GM23338 (cell line): ENCODE measurements at regions not wholly inside any gene's neighbourhood (a gene's known extent, or its start where the extent isn't known, plus 50 kb on each side); places are given as distances from the start of the nearest gene placed in this dataset.

ENCODE experiments used
- ATAC-seq: fragments of 200-7000 bp; cut with Tn5 transposase; 3 replicates; pipeline ENCODE4 v1.9.1; 2020
- DNase-seq: peaks from one replicate; pipeline ENCODE4 v3.0.0-alpha.2; 2015; ENCODE audit warnings: low spot score
- H2AFZ ChIP-seq: fragments of 200-600 bp; sonication (generic); 2 replicates; pipeline ENCODE4 v1.8.0; 2016; ENCODE audit warnings: antibody characterized with exemption, mild to moderate bottlenecking, moderate library complexity
- H3F3A ChIP-seq: fragments of 200-600 bp; sonication (generic); replicated peaks from 2 replicates; pipeline ENCODE4 v1.8.0; 2017; ENCODE audit warnings: antibody characterized with exemption, mixed run types, low read depth
- H3K27ac ChIP-seq: fragments of 200-600 bp; sonication (generic); 2 replicates; pipeline ENCODE4 v1.6.1; 2016; ENCODE audit warnings: low read depth
- H3K27me3 ChIP-seq: fragments of 200-600 bp; sonication (generic); 2 replicates; pipeline ENCODE4 v1.8.0; 2016; ENCODE audit warnings: mild to moderate bottlenecking, mixed run types, moderate library complexity; ENCODE audit not compliant: insufficient read depth
- H3K36me3 ChIP-seq: fragments of 200-600 bp; sonication (generic); 2 replicates; pipeline ENCODE4 v1.8.0; 2016; ENCODE audit warnings: mild to moderate bottlenecking; ENCODE audit not compliant: insufficient read depth
- H3K4me1 ChIP-seq: fragments of 200-600 bp; sonication (generic); 2 replicates; pipeline ENCODE4 v1.8.0; 2016; ENCODE audit warnings: mild to moderate bottlenecking, moderate library complexity; ENCODE audit not compliant: insufficient read depth
- H3K4me2 ChIP-seq: fragments of 200-600 bp; sonication (generic); 2 replicates; pipeline ENCODE4 v1.7.1; 2017; ENCODE audit warnings: mixed run types
- H3K4me3 ChIP-seq: fragments of 200-600 bp; sonication (generic); 2 replicates; pipeline ENCODE4 v1.6.1; 2016; ENCODE audit warnings: mixed run types
- H3K79me2 ChIP-seq: fragments of 200-600 bp; sonication (generic); replicated peaks from 2 replicates; pipeline ENCODE4 v1.8.0; 2017; ENCODE audit warnings: mild to moderate bottlenecking; ENCODE audit not compliant: insufficient read depth
- H3K9me2 ChIP-seq: fragments of 200-600 bp; sonication (generic); 2 replicates; pipeline ENCODE4 v1.8.0; 2017; ENCODE audit not compliant: insufficient read depth
- H4K20me1 ChIP-seq: fragments of 200-600 bp; sonication (generic); replicated peaks from 2 replicates; pipeline ENCODE4 v1.8.0; 2017; ENCODE audit warnings: mild to moderate bottlenecking; ENCODE audit not compliant: insufficient read depth
- H3K27ac Mint-ChIP-seq: 2 replicates; pipeline ENCODE4 v1.8.0; 2020; ENCODE audit warnings: inconsistent platforms, mild to moderate bottlenecking, moderate library complexity, mixed read lengths
- H3K27me3 Mint-ChIP-seq: 3 replicates; pipeline ENCODE4 v1.8.0; 2022; ENCODE audit warnings: low read depth, mild to moderate bottlenecking, moderate library complexity, mixed read lengths, inconsistent platforms; ENCODE audit not compliant: insufficient read depth, poor library complexity
- H3K36me3 Mint-ChIP-seq: 3 replicates; pipeline ENCODE4 v1.8.0; 2021; ENCODE audit warnings: low read depth, mild to moderate bottlenecking, inconsistent platforms, moderate library complexity, mixed read lengths
- H3K4me1 Mint-ChIP-seq: 3 replicates; pipeline ENCODE4 v1.8.0; 2020; ENCODE audit warnings: mild to moderate bottlenecking, inconsistent platforms, mixed read lengths
- H3K4me3 Mint-ChIP-seq: 3 replicates; pipeline ENCODE4 v1.8.0; 2021; ENCODE audit warnings: moderate library complexity, mild to moderate bottlenecking, inconsistent platforms, mixed read lengths
- H3K9me3 Mint-ChIP-seq: 3 replicates; pipeline ENCODE4 v1.8.0; 2020; ENCODE audit warnings: moderate library complexity, mild to moderate bottlenecking, inconsistent platforms, mixed read lengths
- POLR2AphosphoS5 ChIP-seq: IDR thresholded peaks from 2 replicates; pipeline ENCODE4 v1.6.1; 2016; ENCODE audit warnings: antibody characterized with exemption, low read depth
- REST ChIP-seq: IDR thresholded peaks from one replicate; pipeline ENCODE4 v1.6.1; 2018; ENCODE audit warnings: antibody characterized with exemption; ENCODE audit not compliant: unreplicated experiment
- STAT1 ChIP-seq: IDR thresholded peaks from one replicate; pipeline ENCODE4 v1.6.1; 2016; ENCODE audit warnings: antibody characterized with exemption; ENCODE audit not compliant: unreplicated experiment
- ZNF462 ChIP-seq: fragments of 250-450 bp; sonication (Bioruptor Pico); IDR thresholded peaks from 2 replicates; pipeline ENCODE4 v1.5.0; 2020; ENCODE audit warnings: mild to moderate bottlenecking, moderate library complexity

DNA sequence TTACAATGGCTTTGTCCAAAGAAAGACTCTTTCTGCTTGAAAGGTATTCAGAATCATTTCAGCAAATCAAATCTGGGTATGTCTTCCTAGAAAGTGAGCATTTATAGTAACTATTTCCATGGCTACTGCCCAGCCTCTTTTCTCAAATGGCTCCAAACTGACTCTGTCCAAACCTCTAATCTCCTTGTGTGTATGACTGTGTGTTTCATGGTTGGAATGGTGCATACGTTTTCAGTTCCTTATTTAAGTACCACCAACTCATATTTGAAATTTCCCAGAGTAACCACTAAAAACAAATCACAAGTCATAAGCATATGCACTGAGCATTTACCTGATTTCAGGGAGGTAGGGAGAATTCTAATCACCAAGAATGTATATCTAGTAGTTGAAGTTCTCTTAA lies 106.0 kb downstream of the TMEM144 start:
- ATAC-seq (no peak), DNase-seq (no peak)
- H3K4me1 ChIP-seq: no peaks in the 10 kb centered on the region
- no peak overlapping the region for H3K4me3 Mint-ChIP-seq
- no peaks in the 10 kb centered on the region for H3K36me3 ChIP-seq
- no peak overlapping the region for H2AFZ ChIP-seq
- H4K20me1 ChIP-seq: no peaks in the 10 kb centered on the region
- H3K27ac ChIP-seq: no peak overlapping the region
- TF ChIP-seq REST (no peak), STAT1 (no peak), ZNF462 (CRISPR knock-in tag) (no peak), POLR2AphosphoS5 (no peak)
- no peaks in the 10 kb centered on the region for H3F3A ChIP-seq
- no peak overlapping the region for H3K4me2 ChIP-seq
- H3K27me3 ChIP-seq: no peaks in the 10 kb centered on the region
- peaks cover 8% of the 10 kb centered on the region; the same call in 2 of the 3 replicates for H3K9me3 Mint-ChIP-seq
- H3K27ac Mint-ChIP-seq: no peak overlapping the region
- H3K36me3 Mint-ChIP-seq: no peaks in the 10 kb centered on the region
- no peaks in the 10 kb centered on the region for H3K27me3 Mint-ChIP-seq
- no peaks in the 10 kb centered on the region for H3K4me1 Mint-ChIP-seq
- no peak overlapping the region for H3K4me3 ChIP-seq
- H3K79me2 ChIP-seq: no peaks in the 10 kb centered on the region
- H3K9me2 ChIP-seq: no peaks in the 10 kb centered on the region
